OCI-LY3 (cell line): ENCODE measurements at regions not wholly inside any gene's neighbourhood (a gene's known extent, or its start where the extent isn't known, plus 50 kb on each side); places are given as distances from the start of the nearest gene placed in this dataset.

Experiments
- H2AFZ ChIP-seq: fragments of 200-600, 300-600 bp; shearing (Covaris generic); 2 replicates; pipeline ENCODE4 v1.6.0; 2014; ENCODE audit warnings: antibody characterized with exemption, low read depth, low read length
- H3K27ac ChIP-seq: fragments of 200-600, 300-600 bp; sonication (generic); 2 replicates; pipeline ENCODE4 v1.5.1; 2014; ENCODE audit warnings: mild to moderate bottlenecking, low read length, moderate library complexity, mixed read lengths
- H3K27me3 ChIP-seq: fragments of 200-600, 300-600 bp; sonication (generic); 2 replicates; pipeline ENCODE4 v1.6.1; 2014; ENCODE audit warnings: low read depth, low read length, mixed read lengths
- H3K36me3 ChIP-seq: fragments of 200-600, 300-600 bp; sonication (generic); replicated peaks from 2 replicates; pipeline ENCODE3; 2014; ENCODE audit warnings: low read depth, low read length, mixed read lengths
- H3K4me1 ChIP-seq: fragments of 300-600, 200-600 bp; sonication (generic); 2 replicates; pipeline ENCODE4 v1.6.1; 2014; ENCODE audit warnings: low read length, mixed read lengths
- H3K4me2 ChIP-seq: fragments of 200-600, 300-600 bp; sonication (generic); 2 replicates; pipeline ENCODE4 v1.6.1; 2014; ENCODE audit warnings: low read length, mixed read lengths
- H3K4me3 ChIP-seq: fragments of 300-600, 200-600 bp; sonication (generic); 2 replicates; pipeline ENCODE4 v1.5.1; 2014; ENCODE audit warnings: antibody characterized with exemption, mild to moderate bottlenecking, low read length, moderate library complexity
- H3K79me2 ChIP-seq: fragments of 300-600, 200-600 bp; shearing (Covaris generic); 2 replicates; pipeline ENCODE4 v1.6.1; 2014; ENCODE audit warnings: mild to moderate bottlenecking, low read length, mixed read lengths
- H3K9ac ChIP-seq: fragments of 300-600, 200-600 bp; shearing (Covaris generic); 2 replicates; pipeline ENCODE4 v1.6.0; 2014; ENCODE audit warnings: mild to moderate bottlenecking, low read length, moderate library complexity
- H3K9me3 ChIP-seq: fragments of 200-600, 300-600 bp; shearing (Covaris generic); 2 replicates; pipeline ENCODE4 v1.6.1; 2014; ENCODE audit warnings: low read length, mixed read lengths; ENCODE audit not compliant: insufficient read depth
- H4K20me1 ChIP-seq: fragments of 200-600, 300-600 bp; sonication (generic); 2 replicates; pipeline ENCODE4 v1.6.1; 2016; ENCODE audit warnings: low read length, mixed read lengths; ENCODE audit not compliant: insufficient read depth
- CTCF ChIP-seq: fragments of 200-600, 300-600 bp; sonication (generic); IDR thresholded peaks from 2 replicates; pipeline ENCODE4 v1.5.1; 2014; ENCODE audit warnings: antibody characterized with exemption, low read length, low read depth
- EZH2phosphoT487 ChIP-seq: fragments of 200-600 bp; shearing (Covaris generic); IDR thresholded peaks from 2 replicates; pipeline ENCODE4 v1.6.1; 2018; ENCODE audit warnings: antibody characterized with exemption, mixed run types, low read depth

- no peaks in the 10 kb centered on the region for H3K36me3 ChIP-seq
- H2AFZ ChIP-seq: no peak overlapping the region
- H3K27ac ChIP-seq: no peak overlapping the region
- no peaks in the 10 kb centered on the region for H3K4me1 ChIP-seq
- H3K9me3 ChIP-seq: no peaks in the 10 kb centered on the region
- H3K4me2 ChIP-seq: no peak overlapping the region
- H3K79me2 ChIP-seq: no peaks in the 10 kb centered on the region
- no peak for TF ChIP-seq CTCF
- TF ChIP-seq EZH2phosphoT487: no peak
- H4K20me1 ChIP-seq: no peaks in the 10 kb centered on the region
- H3K27me3 ChIP-seq: no peaks in the 10 kb centered on the region
- H3K9ac ChIP-seq: no peak overlapping the region
- no peak overlapping the region for H3K4me3 ChIP-seq
Measured at GRCh38 chr6:145457556-145457955, 277.8 kb downstream of the EPM2A start.

GRCh38 chr6:145468534-145468933 is 266.8 kb downstream of the EPM2A start:
- Histone ChIP-seq H3K36me3 (no peaks in the 10 kb centered on the region), H3K27me3 (no peaks in the 10 kb centered on the region), H3K4me1 (no peaks in the 10 kb centered on the region), H4K20me1 (no peaks in the 10 kb centered on the region), H3K9ac (no peak overlapping the region), H3K4me3 (no peak overlapping the region), H2AFZ (no peak overlapping the region), H3K79me2 (no peaks in the 10 kb centered on the region), H3K27ac (no peak overlapping the region), H3K9me3 (no peaks in the 10 kb centered on the region), H3K4me2 (no peak overlapping the region)
- no peak for TF ChIP-seq CTCF
- no peak for TF ChIP-seq EZH2phosphoT487

DNA sequence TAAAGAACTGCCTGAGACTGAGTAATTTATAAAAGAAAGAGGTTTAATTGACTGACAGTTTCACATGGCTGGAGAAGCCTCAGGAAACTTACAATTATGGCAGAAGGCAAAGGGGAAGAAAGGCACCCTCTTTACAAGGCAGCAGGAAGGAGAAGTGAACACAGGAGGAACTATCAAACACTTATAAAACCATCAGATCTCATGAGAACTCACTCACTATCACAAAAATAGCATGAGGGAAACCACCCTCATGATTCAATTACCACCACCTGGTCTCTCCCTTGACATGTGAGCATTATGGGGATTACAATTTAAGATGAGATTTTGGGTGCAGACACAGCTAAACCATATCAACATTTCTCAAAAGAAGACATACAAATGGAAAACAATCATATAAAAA is 266.3 kb downstream of the EPM2A start:
- Histone ChIP-seq H3K9ac (no peak overlapping the region), H3K4me3 (no peak overlapping the region), H2AFZ (no peak overlapping the region), H3K9me3 (no peaks in the 10 kb centered on the region), H3K4me1 (no peaks in the 10 kb centered on the region), H3K36me3 (no peaks in the 10 kb centered on the region), H3K4me2 (no peak overlapping the region), H3K27me3 (no peaks in the 10 kb centered on the region), H4K20me1 (no peaks in the 10 kb centered on the region), H3K27ac (no peak overlapping the region), H3K79me2 (no peaks in the 10 kb centered on the region)
- TF ChIP-seq CTCF (no peak), EZH2phosphoT487 (no peak)

DNA sequence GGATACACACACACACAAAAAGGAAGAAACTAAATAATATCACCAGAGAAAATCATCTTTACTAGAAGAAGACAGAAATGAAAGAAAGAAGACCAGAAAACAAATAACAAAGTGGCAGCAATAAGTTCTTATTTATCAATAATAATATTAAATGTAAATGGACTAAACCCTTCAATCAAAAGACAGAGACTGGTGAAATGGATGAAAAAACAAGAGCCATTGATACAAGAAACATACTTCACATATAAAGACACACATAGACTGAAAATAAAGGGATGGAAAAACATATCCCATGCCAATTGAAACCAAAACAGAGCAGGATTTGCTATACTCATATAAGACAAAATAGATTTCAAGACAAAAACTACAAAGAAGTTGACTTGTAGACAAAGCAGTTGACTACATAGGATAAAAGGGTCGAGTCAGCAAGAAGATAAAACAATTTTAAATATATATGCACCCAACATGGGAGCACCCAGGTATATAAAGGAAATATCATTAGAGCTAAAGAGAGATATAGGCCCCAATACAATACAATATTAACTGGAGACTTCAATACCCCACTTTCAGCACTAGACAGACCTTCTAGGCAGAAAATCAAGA is 259.4 kb downstream of the EPM2A start:
- no peak overlapping the region for H3K27ac ChIP-seq

More for the DNA sequence above, 259.4 kb downstream of the EPM2A start:
- Histone ChIP-seq H2AFZ (no peak overlapping the region), H3K9me3 (no peaks in the 10 kb centered on the region), H3K27me3 (no peaks in the 10 kb centered on the region), H3K4me3 (no peak overlapping the region), H3K36me3 (no peaks in the 10 kb centered on the region), H3K4me1 (no peaks in the 10 kb centered on the region), H4K20me1 (no peaks in the 10 kb centered on the region), H3K9ac (no peak overlapping the region), H3K4me2 (no peak overlapping the region), H3K79me2 (no peaks in the 10 kb centered on the region)
- no peak for TF ChIP-seq EZH2phosphoT487
- TF ChIP-seq CTCF: no peak
